GM21381 (cell line): ENCODE measurements at regions not wholly inside any gene's neighbourhood (a gene's known extent, or its start where the extent isn't known, plus 50 kb on each side); places are given as distances from the start of the nearest gene placed in this dataset.

Experiments used
- ATAC-seq: cut with Tn5 transposase; IDR thresholded peaks from one replicate; pipeline ENCODE4 v1.9.1; 2021; ENCODE audit warnings: mild to moderate bottlenecking, moderate library complexity; ENCODE audit not compliant: unreplicated experiment

- ATAC-seq, result no peak
Measured at GRCh38 chr4:163858515-163858914, 364.0 kb downstream of the TMA16 start.

- no peak for ATAC-seq
Measured at GRCh38 chr4:163863082-163863481, 368.6 kb downstream of the TMA16 start.

- no peak for ATAC-seq
Measured at GRCh38 chr4:163865010-163865409, 370.5 kb downstream of the TMA16 start.

GRCh38 chr4:163866728-163867315 is 372.3 kb downstream of the TMA16 start:
- peak; percentile 56 for ATAC-seq

- no peak for ATAC-seq
Measured at GRCh38 chr4:163868445-163868844, 374.0 kb downstream of the TMA16 start.

- ATAC-seq, result no peak
Measured at GRCh38 chr4:163871078-163871477, 376.6 kb downstream of the TMA16 start.

GRCh38 chr4:163875327-163875726 is 380.8 kb downstream of the TMA16 start:
- no peak for ATAC-seq

GRCh38 chr4:163878336-163879121 is 384.0 kb downstream of the TMA16 start:
- no peak for ATAC-seq

GRCh38 chr4:163892417-163892816 is 397.9 kb downstream of the TMA16 start:
- no peak for ATAC-seq

GRCh38 chr4:163895378-163896005 is 401.0 kb downstream of the TMA16 start:
- no peak for ATAC-seq

- no peak for ATAC-seq
Measured at GRCh38 chr4:163901319-163901718, 406.8 kb downstream of the TMA16 start.

- ATAC-seq, result no peak
Measured at GRCh38 chr4:163902417-163902816, 407.9 kb downstream of the TMA16 start.

- no peak for ATAC-seq
Measured at GRCh38 chr4:163911891-163912290, 417.4 kb downstream of the TMA16 start.

- no peak for ATAC-seq
Measured at GRCh38 chr4:163913571-163913970, 419.1 kb downstream of the TMA16 start.

- no peak for ATAC-seq
Measured at GRCh38 chr4:163915896-163916295, 421.4 kb downstream of the TMA16 start.

- no peak for ATAC-seq
Measured at GRCh38 chr4:163920426-163920825, 425.9 kb downstream of the TMA16 start.

GRCh38 chr4:163922302-163922701 is 427.8 kb downstream of the TMA16 start:
- ATAC-seq, result no peak

GRCh38 chr4:163923092-163923491 is 428.6 kb downstream of the TMA16 start:
- no peak for ATAC-seq

- ATAC-seq, result no peak
Measured at GRCh38 chr4:163930086-163930485, 435.6 kb downstream of the TMA16 start.

- ATAC-seq, result no peak
Measured at GRCh38 chr4:163932504-163932903, 438.0 kb downstream of the TMA16 start.

GRCh38 chr4:163939597-163939996 is 445.1 kb downstream of the TMA16 start:
- no peak for ATAC-seq
